HepG2 (cell line): ENCODE measurements at regions not wholly inside any gene's neighbourhood (a gene's known extent, or its start where the extent isn't known, plus 50 kb on each side); places are given as distances from the start of the nearest gene placed in this dataset.

Experiments used
- ATAC-seq: fragments of 200-7000 bp; cut with Tn5 transposase; 3 replicates; pipeline ENCODE4 v1.9.1; 2020; ENCODE audit warnings: mild to moderate bottlenecking, moderate library complexity
- BruUV-seq: library from RNA; stranded (reverse); fragments of 400-500 nt; replicated peaks from 2 replicates; lab custom pipeline; 2021; lab: Mats Ljungman, UMichigan
- CTCF ChIA-PET: fragments of 300-600 bp; formaldehyde crosslinking; extraction: SDS; loops from one replicate; lab custom pipeline; 2021; ENCODE audit warnings: low total read pairs, inconsistent platforms, low intra/inter-chr PET ratio; lab: Yijun Ruan, JAX
- POLR2A ChIA-PET: fragments of 350-600 bp; sonication (Branson Sonifier 250); formaldehyde crosslinking; loops from one replicate; lab custom pipeline; 2020; ENCODE audit warnings: antibody characterized with exemption, inconsistent platforms; lab: Yijun Ruan, JAX
- DNase-seq: peaks from one replicate; pipeline ENCODE4 v3.0.0-alpha.2; 2015; ENCODE audit warnings: low spot score
- FAIRE-seq: peaks from 3 replicates; lab custom pipeline; 2011; peaks lifted over from hg19 to GRCh38; lab: Jason Lieb, UNC
- H2AFZ ChIP-seq: one replicate; pipeline ENCODE4 v1.6.1; 2011; ENCODE audit warnings: low read length, inconsistent platforms
- H3K27ac ChIP-seq: fragments of 300-600 bp; 3 replicates; pipeline ENCODE4 v1.8.0; 2011; ENCODE audit warnings: mixed run types, mild to moderate bottlenecking, mixed read lengths, low read length, inconsistent platforms; ENCODE audit not compliant: insufficient read depth; ENCODE audit errors: extremely low read length
- H3K27me3 ChIP-seq, 2 experiments: fragments of 200-600 bp in 1 of 2; 2 replicates in 1 of 2; 3 replicates in 1 of 2; pipeline versions ENCODE4 v1.6.0 to v1.8.0; 2011; ENCODE audit warnings: low read length in 2 of 2, mild to moderate bottlenecking in 2 of 2, moderate library complexity in 2 of 2, inconsistent platforms in 1 of 2; ENCODE audit not compliant: insufficient read depth in 2 of 2, control insufficient read depth in 1 of 2
- H3K36me3 ChIP-seq, 2 experiments: fragments of 200-600 bp in 1 of 2; replicated peaks in 1 of 2; 2 replicates in 1 of 2; 3 replicates in 1 of 2; pipeline versions ENCODE4 v1.5.1 to v1.8.0; 2011; ENCODE audit warnings: low read length in 2 of 2, inconsistent platforms in 1 of 2; ENCODE audit not compliant: insufficient read depth in 2 of 2, control insufficient read depth in 1 of 2
- H3K4me1 ChIP-seq: 2 replicates; pipeline ENCODE4 v1.5.1; 2012; ENCODE audit warnings: low read length, inconsistent platforms; ENCODE audit not compliant: insufficient read depth
- H3K4me2 ChIP-seq: 2 replicates; pipeline ENCODE4 v1.6.0; 2011; ENCODE audit warnings: low read depth, low read length, inconsistent platforms
- H3K4me3 ChIP-seq, 3 experiments: fragments of 200-600 bp in 1 of 3; sonication (generic), shearing (Covaris generic) in 1 of 3; replicated peaks in 1 of 3; 2 replicates each; pipeline ENCODE4 v1.5.1; 2011 to 2016; ENCODE audit warnings: low read length in 3 of 3, inconsistent platforms in 2 of 3, low read depth in 2 of 3, mild to moderate bottlenecking in 2 of 3, control low read depth in 1 of 3, mixed read lengths in 1 of 3; ENCODE audit not compliant: insufficient read depth in 1 of 3
- H3K79me2 ChIP-seq: one replicate; pipeline ENCODE4 v1.6.1; 2011; ENCODE audit warnings: low read length, inconsistent platforms; ENCODE audit not compliant: insufficient read depth
- H3K9ac ChIP-seq: 2 replicates; pipeline ENCODE4 v1.6.0; 2011; ENCODE audit warnings: mild to moderate bottlenecking, low read depth, low read length, inconsistent platforms; ENCODE audit not compliant: insufficient read depth
- H3K9me3 ChIP-seq: 2 replicates; pipeline ENCODE4 v1.5.1; 2012; ENCODE audit warnings: mild to moderate bottlenecking, low read length
- H4K20me1 ChIP-seq: 2 replicates; pipeline ENCODE4 v1.6.0; 2011; ENCODE audit warnings: inconsistent platforms, mild to moderate bottlenecking, low read length, moderate library complexity; ENCODE audit not compliant: insufficient read depth
- HNRNPK ChIP-seq: fragments of 200-400 bp; formaldehyde crosslinking; IDR thresholded peaks from 2 replicates; pipeline ENCODE4 v1.6.1; 2018; ENCODE audit warnings: low read length, low read depth, moderate library complexity, mild to moderate bottlenecking; ENCODE audit not compliant: poor library complexity, severe bottlenecking
- KDM3A ChIP-seq: IDR thresholded peaks from 2 replicates; pipeline ENCODE4 v1.6.1; 2018; ENCODE audit warnings: low read depth, missing compliant biosample characterization
- PPARG ChIP-seq: conservative IDR thresholded peaks from 2 replicates; pipeline ENCODE4 v1.6.1; 2016; ENCODE audit warnings: missing biosample characterization, missing genetic modification reagents
- U2AF1 ChIP-seq: fragments of 200-400 bp; formaldehyde crosslinking; optimal IDR thresholded peaks from 2 replicates; pipeline ENCODE3; 2017; ENCODE audit warnings: mild to moderate bottlenecking, low read depth, low read length
- U2AF2 ChIP-seq: fragments of 200-400 bp; formaldehyde crosslinking; IDR thresholded peaks from 2 replicates; pipeline ENCODE4 v1.6.1; 2017; ENCODE audit warnings: low read depth, mild to moderate bottlenecking, low read length
- ZNF350 ChIP-seq: sonication (generic); formaldehyde crosslinking; IDR thresholded peaks from 2 replicates; pipeline ENCODE4 v1.4.0; 2020; ENCODE audit warnings: mild to moderate bottlenecking, low read depth, missing genetic modification reagents, borderline replicate concordance
- ZSCAN20 ChIP-seq: sonication (generic); formaldehyde crosslinking; IDR thresholded peaks from 2 replicates; pipeline ENCODE4 v1.4.0; 2020; ENCODE audit warnings: missing genetic modification reagents, mild to moderate bottlenecking, borderline replicate concordance
- WGBS: methylation state at CpG from one replicate; pipeline ENCODE4 v1.1.6; 2017; ENCODE audit warnings: low lambda C conversion rate; 5-methylcytosine and 5-hydroxymethylcytosine counted together
- in situ Hi-C: cut with HindIII; loops from 2 replicates; pipeline ENCODE4 v1.10.0; 2017; ENCODE audit warnings: low pct_unique_long_range_greater_than_20kb; ENCODE audit not compliant: extremely low pct_ligation_motif_present
- intact Hi-C: fragments of 100-400 bp; cut with micrococcal nuclease; formaldehyde crosslinking; loops from one replicate; pipeline ENCODE4 v1.10.0; 2022; ENCODE audit not compliant: unreplicated experiment
- TF ChIP-seq, protein P1 (sequence below): sonication (generic); formaldehyde crosslinking; IDR thresholded peaks from 2 replicates; pipeline ENCODE4 v1.5.1; 2020; ENCODE audit warnings: mild to moderate bottlenecking, missing genetic modification reagents, borderline replicate concordance
- TF ChIP-seq, protein P2 (sequence below): sonication (generic); formaldehyde crosslinking; IDR thresholded peaks from 2 replicates; pipeline ENCODE4 v1.9.0; 2021; ENCODE audit warnings: missing genetic modification reagents, mild to moderate bottlenecking, borderline replicate concordance
- TF ChIP-seq, protein P3 (sequence below): sonication (generic); formaldehyde crosslinking; IDR thresholded peaks from 2 replicates; pipeline ENCODE4 v1.8.1; 2023; ENCODE audit warnings: missing genetic modification reagents, inconsistent platforms, borderline replicate concordance
- TF ChIP-seq, protein P4 (sequence below): sonication (generic); formaldehyde crosslinking; IDR thresholded peaks from 2 replicates; pipeline ENCODE4 v1.8.1; 2023; ENCODE audit warnings: mild to moderate bottlenecking, inconsistent platforms, moderate library complexity, missing genetic modification reagents, borderline replicate concordance
- TF ChIP-seq, protein P5 (sequence below), 2 experiments: sonication (generic) in 1 of 2; formaldehyde crosslinking in 1 of 2; IDR thresholded peaks; 2 replicates each; pipeline versions ENCODE4 v1.5.1 to v1.6.1; 2011 to 2020; ENCODE audit warnings: borderline replicate concordance in 1 of 2, low read depth in 1 of 2, low read length in 1 of 2, mild to moderate bottlenecking in 1 of 2, missing genetic modification reagents in 1 of 2, moderate library complexity in 1 of 2

DNA sequence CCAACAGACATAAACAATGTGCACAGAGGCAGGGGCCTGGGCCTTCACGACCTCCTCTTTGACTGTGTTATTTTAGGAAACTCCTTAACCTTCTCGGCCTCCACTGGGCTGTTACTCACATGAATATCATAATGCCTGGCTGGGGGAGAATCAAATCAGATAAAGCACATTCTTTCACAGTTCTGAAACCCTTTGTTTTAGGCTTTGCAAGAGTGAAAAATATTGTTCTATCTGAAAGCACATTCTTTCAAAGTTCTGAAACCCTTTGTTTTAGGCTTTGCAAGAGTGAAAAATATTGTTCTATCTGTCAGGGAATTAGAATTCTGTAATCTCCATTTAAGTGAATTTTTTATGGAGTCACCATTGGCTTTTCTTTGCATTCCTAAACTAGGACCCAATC lies 50.7 kb upstream of the SYNDIG1 start:
- Histone ChIP-seq H3K27ac (no peak overlapping the region), H3K4me3 (no peak overlapping the region), H3K9me3 (peaks cover 30% of the 10 kb centered on the region), H2AFZ (no peak overlapping the region), H3K9ac (no peak overlapping the region), H3K4me1 (no peaks in the 10 kb centered on the region), H3K4me2 (no peak overlapping the region), H4K20me1 (no peaks in the 10 kb centered on the region), H3K79me2 (no peaks in the 10 kb centered on the region), H3K27me3 (peaks cover 2 to 7% of the 10 kb centered on the region in 2 experiments; a peak in 2 of 5 replicates), H3K36me3 (no peaks in the 10 kb centered on the region)
- in situ Hi-C loops: no loop called here
- ChIA-PET POLR2A (no interaction called here), CTCF (no interaction called here)
- intact Hi-C loops: no loop called here
- 2% methylated on average over 2 of the region's 2 CpGs for WGBS
- no peak for DNase-seq
- BruUV-seq: no TSS peak
- ATAC-seq: no peak
- no peak for FAIRE-seq
- TF ChIP-seq KDM3A (no peak), U2AF1 (no peak), U2AF2 (no peak), PPARG (no peak), ZNF350 (CRISPR knock-in tag) (no peak), HNRNPK (no peak), ZSCAN20 (no peak)
- TF ChIP-seq, protein P1, sequence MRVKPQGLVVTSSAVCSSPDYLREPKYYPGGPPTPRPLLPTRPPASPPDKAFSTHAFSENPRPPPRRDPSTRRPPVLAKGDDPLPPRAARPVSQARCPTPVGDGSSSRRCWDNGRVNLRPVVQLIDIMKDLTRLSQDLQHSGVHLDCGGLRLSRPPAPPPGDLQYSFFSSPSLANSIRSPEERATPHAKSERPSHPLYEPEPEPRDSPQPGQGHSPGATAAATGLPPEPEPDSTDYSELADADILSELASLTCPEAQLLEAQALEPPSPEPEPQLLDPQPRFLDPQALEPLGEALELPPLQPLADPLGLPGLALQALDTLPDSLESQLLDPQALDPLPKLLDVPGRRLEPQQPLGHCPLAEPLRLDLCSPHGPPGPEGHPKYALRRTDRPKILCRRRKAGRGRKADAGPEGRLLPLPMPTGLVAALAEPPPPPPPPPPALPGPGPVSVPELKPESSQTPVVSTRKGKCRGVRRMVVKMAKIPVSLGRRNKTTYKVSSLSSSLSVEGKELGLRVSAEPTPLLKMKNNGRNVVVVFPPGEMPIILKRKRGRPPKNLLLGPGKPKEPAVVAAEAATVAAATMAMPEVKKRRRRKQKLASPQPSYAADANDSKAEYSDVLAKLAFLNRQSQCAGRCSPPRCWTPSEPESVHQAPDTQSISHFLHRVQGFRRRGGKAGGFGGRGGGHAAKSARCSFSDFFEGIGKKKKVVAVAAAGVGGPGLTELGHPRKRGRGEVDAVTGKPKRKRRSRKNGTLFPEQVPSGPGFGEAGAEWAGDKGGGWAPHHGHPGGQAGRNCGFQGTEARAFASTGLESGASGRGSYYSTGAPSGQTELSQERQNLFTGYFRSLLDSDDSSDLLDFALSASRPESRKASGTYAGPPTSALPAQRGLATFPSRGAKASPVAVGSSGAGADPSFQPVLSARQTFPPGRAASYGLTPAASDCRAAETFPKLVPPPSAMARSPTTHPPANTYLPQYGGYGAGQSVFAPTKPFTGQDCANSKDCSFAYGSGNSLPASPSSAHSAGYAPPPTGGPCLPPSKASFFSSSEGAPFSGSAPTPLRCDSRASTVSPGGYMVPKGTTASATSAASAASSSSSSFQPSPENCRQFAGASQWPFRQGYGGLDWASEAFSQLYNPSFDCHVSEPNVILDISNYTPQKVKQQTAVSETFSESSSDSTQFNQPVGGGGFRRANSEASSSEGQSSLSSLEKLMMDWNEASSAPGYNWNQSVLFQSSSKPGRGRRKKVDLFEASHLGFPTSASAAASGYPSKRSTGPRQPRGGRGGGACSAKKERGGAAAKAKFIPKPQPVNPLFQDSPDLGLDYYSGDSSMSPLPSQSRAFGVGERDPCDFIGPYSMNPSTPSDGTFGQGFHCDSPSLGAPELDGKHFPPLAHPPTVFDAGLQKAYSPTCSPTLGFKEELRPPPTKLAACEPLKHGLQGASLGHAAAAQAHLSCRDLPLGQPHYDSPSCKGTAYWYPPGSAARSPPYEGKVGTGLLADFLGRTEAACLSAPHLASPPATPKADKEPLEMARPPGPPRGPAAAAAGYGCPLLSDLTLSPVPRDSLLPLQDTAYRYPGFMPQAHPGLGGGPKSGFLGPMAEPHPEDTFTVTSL (CRISPR knock-in tag): no peak
- TF ChIP-seq, protein P2, sequence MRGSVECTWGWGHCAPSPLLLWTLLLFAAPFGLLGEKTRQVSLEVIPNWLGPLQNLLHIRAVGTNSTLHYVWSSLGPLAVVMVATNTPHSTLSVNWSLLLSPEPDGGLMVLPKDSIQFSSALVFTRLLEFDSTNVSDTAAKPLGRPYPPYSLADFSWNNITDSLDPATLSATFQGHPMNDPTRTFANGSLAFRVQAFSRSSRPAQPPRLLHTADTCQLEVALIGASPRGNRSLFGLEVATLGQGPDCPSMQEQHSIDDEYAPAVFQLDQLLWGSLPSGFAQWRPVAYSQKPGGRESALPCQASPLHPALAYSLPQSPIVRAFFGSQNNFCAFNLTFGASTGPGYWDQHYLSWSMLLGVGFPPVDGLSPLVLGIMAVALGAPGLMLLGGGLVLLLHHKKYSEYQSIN (CRISPR knock-in tag): no peak
- TF ChIP-seq, protein P3, sequence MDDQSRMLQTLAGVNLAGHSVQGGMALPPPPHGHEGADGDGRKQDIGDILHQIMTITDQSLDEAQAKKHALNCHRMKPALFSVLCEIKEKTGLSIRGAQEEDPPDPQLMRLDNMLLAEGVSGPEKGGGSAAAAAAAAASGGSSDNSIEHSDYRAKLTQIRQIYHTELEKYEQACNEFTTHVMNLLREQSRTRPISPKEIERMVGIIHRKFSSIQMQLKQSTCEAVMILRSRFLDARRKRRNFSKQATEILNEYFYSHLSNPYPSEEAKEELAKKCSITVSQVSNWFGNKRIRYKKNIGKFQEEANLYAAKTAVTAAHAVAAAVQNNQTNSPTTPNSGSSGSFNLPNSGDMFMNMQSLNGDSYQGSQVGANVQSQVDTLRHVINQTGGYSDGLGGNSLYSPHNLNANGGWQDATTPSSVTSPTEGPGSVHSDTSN (CRISPR knock-in tag): no peak
- TF ChIP-seq, protein P4, sequence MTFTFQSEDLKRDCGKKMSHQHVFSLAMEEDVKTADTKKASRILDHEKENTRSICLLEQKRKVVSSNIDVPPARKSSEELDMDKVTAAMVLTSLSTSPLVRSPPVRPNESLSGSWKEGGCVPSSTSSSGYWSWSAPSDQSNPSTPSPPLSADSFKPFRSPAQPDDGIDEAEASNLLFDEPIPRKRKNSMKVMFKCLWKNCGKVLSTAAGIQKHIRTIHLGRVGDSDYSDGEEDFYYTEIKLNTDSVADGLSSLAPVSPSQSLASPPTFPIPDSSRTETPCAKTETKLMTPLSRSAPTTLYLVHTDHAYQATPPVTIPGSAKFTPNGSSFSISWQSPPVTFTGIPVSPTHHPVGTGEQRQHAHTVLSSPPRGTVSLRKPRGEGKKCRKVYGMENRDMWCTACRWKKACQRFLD: no peak
- TF ChIP-seq, protein P5, sequence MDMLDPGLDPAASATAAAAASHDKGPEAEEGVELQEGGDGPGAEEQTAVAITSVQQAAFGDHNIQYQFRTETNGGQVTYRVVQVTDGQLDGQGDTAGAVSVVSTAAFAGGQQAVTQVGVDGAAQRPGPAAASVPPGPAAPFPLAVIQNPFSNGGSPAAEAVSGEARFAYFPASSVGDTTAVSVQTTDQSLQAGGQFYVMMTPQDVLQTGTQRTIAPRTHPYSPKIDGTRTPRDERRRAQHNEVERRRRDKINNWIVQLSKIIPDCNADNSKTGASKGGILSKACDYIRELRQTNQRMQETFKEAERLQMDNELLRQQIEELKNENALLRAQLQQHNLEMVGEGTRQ (IDR thresholded peaks at IDR 0.05; ENCODE audit: low read depth, low read length): no peak
- TF ChIP-seq, protein P5 (CRISPR knock-in tag; IDR thresholded peaks at IDR 0.05; ENCODE audit: borderline replicate concordance): no peak
